HG03280 (cell line): ENCODE measurements at regions not wholly inside any gene's neighbourhood (a gene's known extent, or its start where the extent isn't known, plus 50 kb on each side); places are given as distances from the start of the nearest gene placed in this dataset.
"Not testable (repeated sequence)": the region's sequence is repeated elsewhere in the genome, so short reads cannot be mapped to it uniquely, and the experiment has no call there.

Source experiments
- ATAC-seq: cut with Tn5 transposase; IDR thresholded peaks from one replicate; pipeline ENCODE4 v1.9.1; 2021; ENCODE audit warnings: mild to moderate bottlenecking, moderate library complexity; ENCODE audit not compliant: unreplicated experiment

DNA sequence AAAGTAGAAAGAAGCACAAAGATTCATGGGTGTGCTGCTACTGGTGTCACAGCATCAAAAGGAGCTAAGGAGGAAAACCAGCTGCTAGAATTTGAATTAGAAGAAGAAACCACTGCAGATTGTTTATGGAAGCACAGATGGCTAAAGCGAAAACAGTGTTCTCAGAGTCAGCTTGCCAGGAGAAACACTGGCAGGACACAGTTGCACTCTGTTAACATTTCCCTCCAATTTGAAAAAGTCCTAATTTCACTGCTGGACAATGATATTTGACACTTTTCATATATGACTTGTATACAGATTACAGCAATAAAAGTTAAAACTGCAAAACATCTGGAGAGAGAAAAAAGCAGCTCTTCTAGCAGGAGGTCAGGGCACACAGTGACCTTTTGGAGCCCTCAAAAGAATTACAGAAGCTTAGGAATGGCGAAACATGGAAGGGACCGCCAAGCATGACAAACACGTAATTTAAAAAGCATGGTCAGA, 314.5 kb downstream of the COL12A1 start:
- no peak for ATAC-seq

DNA sequence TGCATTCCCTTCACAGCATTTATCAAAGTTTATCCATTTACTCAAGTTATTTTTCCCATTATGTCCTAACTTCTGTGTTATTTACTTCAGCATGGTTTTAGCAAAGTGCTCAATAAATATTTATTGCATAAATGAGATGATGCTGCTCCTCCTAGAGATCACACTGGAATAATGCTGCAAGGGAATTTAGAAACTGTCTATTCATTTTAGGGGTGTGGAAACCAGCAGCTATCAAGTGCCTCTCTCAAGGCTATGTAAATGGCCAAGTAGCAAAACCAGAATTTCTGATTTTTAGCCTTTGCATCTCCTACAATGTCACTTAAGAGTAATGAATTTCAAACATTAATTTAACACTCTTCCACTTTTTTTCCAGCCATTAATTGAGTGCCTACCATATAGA, 316.2 kb downstream of the COL12A1 start:
- no peak for ATAC-seq

DNA sequence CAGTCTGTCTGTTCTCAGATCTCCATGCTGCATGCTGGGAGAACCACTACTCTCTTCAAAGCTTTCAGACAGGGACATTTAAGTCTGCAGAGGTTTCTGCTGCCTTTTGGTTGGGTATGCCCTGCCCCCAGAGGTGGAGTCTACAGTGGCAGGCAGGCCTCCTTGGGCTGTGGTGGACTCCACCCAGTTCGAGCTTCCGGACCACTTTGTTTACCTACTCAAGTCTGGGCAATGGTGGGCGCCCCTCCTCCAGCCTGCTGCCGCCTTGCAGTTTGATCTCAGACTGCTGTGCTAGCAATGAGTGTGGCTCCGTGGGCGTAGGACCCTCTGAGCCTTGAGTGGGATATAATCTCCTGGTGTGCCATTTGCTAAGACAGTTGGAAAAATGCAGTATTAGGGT, 317.1 kb downstream of the COL12A1 start:
- not testable (repeated sequence) for ATAC-seq

DNA sequence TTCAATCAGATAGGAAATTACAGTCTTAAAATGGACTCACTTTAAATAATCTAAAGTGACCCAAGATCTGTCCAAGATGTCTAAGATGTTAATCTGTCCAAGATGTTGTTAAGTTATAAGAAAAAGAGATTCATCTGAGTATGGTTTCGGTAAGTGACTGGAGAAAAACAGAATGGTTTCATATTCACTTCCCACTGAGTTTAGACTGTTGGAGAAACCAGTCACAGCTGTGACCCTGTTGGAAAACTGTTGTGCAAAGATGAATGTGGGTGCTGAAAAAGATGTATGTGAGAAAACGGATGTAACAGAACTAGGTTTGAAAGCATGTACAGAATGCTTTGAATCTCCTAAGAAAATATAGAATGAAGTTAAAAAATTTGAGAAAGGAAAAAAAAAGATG, 325.9 kb downstream of the COL12A1 start:
- no peak for ATAC-seq

DNA sequence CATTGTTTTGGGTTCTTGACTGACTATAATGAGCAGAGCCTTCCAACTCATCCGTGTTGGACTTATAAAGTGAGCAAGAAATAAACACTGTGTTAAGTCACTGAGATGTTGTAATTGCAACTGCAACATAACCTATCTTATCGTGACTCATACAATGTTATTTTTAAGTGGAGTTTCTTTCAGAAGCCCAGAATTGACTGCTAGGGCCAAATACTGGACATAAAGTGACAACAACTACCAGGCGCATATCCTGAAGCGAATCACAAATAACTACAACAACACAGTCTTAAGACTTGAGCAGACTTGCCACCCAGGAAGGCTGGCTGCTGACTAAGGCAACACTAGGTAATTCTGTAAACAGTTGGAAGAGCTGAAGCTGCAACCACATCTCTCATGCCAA, 326.6 kb downstream of the COL12A1 start:
- ATAC-seq, result no peak

DNA sequence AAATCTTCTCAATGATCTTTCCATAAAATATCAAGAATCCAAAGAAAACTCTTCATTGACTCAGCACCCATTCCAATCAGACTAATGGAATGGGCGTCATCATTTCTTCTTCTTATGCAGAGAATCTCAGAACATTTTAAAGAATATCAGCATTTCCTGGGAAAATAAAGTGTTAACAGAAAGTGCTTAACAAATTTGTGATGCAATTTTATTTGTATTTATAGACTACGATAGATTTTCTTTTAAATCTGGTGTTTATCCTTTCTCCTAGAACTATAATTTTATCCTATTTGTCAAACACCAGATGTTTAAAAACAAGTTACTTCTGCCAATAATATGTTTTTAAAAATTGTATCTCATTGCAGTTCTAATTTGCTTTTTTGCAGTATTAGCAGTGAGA, 330.7 kb downstream of the COL12A1 start:
- no peak for ATAC-seq

DNA sequence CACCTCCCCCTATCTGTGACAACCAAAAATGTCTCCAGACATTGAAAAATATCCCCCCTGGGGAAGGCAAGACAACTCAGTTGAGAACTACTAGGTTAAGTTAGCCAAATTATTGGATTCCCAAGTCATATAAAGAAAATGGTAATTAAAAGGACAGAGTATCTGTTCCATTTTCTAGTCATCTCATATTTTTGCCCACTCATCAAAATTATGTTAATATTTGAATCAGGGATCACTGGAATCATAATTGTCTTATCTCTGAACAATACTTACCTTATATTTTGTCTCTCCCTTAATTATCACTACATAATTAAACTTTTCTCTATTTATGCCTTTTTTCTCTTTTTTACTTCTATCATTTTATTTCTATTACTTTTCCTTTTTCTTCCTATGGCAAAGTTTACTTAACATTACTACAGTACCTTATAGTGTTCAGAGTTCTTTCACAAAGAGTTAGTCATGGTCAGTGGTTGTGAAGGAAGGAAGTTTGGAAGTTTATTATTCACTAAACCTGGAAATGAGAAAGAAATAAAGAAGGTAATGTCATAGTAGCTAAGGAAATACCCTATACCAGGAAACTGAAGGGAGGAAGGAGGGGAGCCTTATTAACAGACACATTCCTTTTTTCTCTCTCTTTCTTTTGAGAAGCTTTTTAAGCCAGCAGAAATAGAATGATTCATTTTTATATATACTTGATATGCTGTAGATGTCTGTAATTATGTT, 332.9 kb downstream of the COL12A1 start:
- ATAC-seq, result no peak

DNA sequence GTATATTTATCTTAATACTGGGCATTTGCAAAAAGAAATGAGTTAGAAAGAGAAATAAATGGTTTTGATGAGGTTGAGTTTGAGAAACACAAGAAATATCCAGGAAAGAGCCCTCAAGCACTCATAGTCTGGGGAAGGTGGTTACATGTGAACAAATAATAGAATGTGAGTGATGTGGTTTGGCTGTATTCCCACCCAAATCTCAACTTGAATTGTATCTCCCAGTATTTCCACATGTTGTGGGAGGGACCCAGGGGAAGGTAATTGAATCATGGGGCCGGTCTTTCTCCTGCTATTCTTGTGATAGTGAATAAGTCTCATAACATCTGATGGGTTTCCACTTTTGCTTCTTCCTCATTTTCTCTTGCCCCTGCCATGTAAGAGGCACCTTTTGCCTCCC, 334.1 kb downstream of the COL12A1 start:
- no peak for ATAC-seq

DNA sequence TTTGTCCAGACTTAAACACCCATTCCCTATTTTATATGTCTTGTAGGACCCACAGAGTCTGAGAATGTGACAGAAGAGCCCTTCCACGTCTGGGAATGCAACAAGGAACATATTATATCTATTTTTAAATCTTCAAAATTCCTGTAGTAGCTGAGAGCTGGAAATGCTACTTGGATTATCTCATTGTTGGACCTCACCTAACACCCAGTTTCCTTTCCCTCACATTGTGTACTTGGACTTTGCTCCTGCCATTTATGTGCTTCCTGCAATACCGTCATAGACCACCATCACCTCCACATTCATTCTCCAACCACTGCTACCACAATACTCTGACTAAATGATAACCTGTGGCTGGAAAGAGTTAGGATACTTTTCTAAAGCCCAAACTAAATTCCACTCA, 335.4 kb downstream of the COL12A1 start:
- ATAC-seq, result no peak

DNA sequence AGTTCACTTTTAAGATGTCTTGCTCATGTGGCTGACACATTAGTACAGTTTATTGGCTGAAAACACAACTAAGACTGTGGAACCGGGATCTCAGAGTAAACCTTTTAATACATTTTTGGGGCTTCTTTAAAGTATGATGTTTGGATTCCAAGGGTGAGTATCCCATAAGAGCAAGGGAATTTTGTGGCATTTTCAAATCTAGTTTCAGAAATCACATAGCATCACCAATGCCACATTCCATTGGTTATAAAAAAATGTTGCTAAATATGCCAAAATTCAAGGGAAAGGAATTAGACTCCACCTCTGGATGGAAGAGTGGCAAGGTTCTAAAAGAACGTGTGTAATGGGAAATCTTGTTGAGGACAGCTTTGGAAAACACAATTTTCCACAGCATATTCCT, 338.6 kb downstream of the COL12A1 start:
- ATAC-seq, result no peak

DNA sequence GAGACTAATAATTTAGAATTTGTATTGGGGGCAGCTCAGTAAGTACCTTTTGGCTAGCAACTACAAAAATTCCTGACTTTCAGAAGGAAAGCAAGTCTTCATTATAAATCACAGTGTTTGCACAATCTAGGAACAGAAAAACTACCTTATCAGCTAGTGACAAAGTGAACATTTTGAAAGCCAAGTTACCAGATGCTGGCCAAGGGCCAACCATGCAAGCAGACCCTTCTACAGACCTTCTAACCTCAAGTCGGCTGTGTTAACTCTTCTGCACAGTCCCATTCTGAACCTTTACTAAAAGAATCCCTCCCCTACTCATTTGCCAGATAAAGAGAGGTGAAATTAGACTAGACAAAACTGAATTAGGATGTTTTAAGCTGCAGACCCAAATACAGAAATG, 341.9 kb downstream of the COL12A1 start:
- ATAC-seq, result no peak

DNA sequence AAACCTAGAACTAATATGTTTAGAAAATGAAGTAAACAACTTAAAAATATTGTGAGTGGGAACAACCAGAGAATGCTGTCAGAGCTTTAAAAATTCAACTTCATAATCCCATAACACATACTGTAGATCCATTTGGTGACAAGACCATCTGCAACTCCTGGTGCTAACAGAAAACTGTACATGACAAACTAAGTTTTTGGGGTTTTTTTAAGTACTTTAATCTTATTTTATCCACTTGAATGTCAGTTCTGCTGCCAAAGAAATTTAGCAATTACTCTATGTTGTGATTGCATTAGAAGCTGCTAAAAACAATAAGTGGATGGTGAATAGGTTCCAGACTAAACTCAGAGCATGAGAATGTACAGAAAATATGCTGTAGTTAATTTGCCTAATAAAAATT, 345.4 kb downstream of the COL12A1 start:
- no peak for ATAC-seq

DNA sequence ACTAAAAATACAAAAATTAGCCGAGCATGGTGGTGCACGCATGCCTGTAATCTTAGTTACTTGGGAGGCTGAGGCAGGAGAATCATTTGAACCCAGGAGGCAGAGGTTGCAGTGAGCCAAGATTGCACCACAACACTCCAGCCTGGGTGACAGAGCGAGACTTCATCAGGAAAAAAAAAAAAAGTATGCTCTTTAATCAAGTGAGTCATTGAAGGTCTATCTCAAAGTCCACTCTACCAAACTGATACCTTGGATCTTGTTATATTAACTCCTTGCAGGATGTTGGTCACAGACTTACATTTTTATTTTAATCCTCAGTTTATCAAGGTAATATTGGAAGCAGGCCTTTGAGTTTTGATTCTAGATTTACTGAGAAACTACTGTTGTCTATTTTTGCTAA, 348.7 kb downstream of the COL12A1 start:
- ATAC-seq, result no peak

DNA sequence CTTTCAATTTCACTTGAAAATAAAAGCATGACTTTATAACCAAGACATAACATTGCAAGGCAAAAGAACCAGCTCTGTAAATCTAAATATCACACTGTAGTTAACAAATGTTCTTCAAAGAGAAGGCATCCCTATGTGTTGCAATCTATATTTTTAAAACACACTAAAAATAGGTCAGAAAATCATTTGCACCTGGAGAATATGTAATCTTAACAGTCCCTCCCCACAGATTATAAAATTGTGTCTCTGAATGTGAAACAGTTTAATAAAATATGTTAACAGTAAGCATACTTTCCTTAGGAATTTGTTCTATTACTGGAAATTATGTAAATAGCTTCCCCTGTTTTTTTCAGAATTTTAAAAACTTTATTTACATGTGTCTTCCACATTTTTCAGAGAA, 351.9 kb downstream of the COL12A1 start:
- no peak for ATAC-seq

DNA sequence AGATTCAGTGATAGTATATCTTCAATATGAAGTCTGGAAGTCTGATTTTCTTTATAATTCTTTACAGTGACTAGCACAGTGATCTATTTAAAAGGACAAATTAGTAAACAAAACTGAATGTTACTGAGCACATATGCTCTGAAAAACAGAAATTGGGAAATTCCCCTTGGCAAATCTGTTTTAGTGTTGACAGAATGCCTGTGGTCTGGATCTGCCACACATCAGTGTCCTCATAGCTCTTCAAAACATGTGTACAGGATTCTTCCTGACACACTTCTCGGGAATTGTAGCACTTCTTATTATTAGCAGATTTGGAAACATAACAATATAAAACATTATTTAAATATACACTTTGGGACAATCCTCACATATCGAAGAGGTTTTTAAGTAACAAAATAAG, 354.3 kb downstream of the COL12A1 start:
- no peak for ATAC-seq

DNA sequence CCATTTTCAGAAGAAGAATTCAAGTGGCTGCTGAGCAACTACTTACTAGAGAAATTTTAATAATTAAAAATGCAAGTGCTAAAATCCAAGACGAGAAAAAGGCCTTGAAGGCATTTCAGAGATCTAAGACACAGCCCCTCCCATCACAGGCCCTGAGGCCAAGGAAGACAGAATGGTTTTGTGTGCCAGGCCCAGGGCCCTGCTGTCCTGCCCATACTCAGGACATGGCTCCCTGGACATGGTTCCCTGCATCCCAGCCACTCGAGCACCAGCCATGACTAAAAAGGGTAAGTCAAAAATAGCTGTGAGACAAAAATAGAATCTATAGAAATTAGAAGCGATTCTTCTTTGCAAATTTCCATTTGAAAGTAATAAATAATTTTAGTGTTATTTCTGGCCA, 364.9 kb downstream of the COL12A1 start:
- no peak for ATAC-seq

DNA sequence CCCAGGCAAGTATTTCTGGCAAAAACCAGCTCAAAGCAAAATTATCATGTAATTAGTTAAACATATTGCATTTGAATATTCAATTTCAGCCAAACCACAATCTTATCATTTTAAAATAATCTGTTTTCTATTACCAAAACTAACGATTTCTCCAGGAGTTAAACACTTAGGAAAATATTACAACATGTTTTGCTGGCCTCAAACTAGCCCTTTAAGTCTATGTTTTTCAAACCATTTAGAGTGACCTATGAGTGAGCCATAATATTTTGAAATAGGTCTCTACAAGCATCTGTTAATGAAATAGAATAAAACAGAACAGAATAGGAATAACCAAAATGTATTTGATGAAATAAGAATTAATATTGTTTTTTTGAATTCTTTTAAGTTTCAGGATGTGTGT, 370.9 kb downstream of the COL12A1 start:
- no peak for ATAC-seq

DNA sequence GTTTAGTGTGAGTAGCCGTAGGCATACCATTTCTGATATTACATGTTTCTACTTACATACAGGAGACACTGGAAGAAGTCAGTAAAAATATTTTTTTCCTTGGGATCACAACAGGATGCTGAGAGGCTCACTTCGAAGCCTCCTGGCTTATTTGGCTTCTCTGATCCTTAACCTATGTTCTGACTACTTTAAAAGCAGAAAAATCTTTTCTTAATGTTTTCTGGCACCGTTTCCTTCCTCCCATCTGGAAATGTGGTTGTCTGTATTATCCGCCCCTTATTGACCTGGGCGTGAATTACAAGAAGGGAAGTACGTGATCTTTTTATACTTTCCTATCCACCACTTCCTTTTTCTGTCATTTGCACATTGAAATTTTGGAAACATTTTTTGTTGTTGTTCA, 379.6 kb downstream of the COL12A1 start:
- no peak for ATAC-seq

DNA sequence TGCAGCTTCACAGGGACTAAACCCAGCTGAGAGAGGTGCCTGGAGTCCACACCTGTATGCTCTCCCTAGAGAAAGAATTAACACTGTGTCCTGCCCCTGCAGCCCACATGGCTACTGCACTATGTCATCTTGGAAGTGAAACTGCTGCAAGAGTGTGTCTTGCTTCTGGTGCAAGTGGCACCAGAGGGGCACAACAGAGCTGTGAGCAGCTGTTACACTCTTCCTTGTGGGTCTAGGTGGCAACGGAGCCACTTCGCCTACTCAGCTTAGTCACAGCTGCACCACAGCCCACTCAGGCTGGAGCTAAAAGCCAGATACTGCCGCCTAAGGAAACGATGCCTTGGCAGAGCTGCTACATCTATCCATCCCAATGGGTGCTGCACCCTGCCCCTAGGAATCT, 391.4 kb downstream of the COL12A1 start:
- no peak for ATAC-seq

DNA sequence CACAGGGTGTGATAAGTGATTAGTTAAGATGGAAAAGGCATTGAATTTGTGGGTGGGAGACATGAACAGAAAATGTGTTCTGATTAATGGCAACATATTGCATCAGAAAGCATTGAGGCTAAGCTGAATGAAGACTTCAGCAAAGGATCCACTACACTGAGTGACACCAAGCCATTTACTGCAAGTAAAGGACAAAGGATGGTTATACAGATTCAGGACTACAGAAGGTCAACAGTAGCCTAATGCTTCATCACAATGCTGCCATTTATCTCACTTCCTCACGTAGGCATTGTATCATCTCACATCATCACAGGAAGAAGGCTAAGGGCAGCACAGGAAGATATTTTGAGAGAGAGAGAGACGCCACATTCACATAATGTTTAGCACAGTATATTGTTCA, 398.2 kb downstream of the COL12A1 start:
- no peak for ATAC-seq

DNA sequence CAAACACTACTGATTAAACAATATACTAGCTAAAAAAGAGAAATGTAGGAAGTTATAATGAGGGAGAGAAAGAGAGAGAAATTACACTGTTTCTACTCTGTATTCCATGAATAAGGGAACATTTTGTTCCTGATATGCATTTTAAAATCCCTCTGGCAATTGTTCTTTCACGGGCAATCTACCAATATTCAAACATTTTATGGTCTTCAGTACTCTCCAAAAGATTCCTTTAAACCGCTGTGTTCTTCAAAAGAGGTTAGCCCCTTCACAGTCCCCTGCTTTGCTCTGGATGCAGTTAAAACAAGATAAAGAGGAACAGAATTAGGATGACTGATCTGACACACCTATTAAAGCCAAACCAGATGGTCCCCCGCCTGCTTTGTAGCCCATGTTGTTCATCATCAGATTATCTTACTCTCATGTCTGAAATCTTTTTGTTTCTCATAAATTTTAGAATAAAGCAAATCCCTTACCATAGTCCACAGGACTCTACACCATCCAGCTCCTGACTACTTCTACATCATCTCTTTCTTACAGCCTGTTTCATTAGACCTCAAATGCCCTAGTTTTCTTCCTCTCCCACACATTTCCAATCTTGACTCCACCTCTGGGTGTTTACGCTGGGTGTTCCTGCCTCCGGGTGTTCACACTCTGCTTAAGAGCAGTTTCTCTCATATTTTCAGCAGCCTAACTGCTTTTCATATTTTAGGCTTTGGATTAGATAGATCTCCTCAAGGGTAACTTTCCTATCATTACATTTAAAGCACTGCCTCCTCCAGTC, 399.7 kb downstream of the COL12A1 start:
- ATAC-seq, result no peak

DNA sequence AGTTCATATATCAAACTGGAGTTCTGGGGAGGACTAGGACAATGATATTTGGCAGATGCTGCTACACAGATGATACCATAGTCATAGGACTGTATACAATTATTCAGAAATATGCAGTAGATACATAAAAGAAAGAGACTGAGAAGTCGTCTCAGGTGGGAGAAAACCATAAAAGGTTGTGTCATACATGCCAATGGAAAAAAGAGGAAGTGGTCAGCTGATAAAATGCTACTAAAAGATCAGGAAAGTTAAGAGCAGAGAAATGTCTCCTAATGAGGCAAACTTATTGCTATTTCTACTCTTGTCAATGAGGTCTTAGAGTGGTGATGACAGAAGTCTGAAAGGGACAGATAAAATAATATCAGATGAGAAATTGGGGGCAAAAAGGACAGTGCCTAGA, 407.6 kb downstream of the COL12A1 start:
- ATAC-seq, result no peak

DNA sequence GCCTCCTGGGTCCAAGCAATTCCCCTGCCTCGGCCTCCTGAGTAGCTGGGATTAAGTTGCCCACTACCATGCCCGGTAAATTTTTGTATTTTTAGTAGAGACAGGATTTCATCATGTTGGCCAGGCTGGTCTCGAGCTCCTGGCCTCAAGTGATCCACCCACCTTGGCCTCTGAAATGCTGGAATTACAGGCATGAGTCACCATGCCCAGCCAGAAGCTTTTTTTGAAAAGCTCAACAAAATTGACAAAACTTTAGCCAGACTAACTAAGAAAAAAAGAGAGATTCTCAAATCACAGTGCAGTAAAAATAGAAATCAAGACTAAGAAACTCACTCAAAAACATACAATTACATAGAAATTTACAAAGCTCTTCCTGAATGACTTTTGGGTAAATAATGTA, 420.6 kb downstream of the COL12A1 start:
- ATAC-seq, result no peak
